HG03354 (cell line): ENCODE measurements at regions not wholly inside any gene's neighbourhood (a gene's known extent, or its start where the extent isn't known, plus 50 kb on each side); places are given as distances from the start of the nearest gene placed in this dataset.
A peak's percentile ranks its signal among the peaks of the same experiment; 100 is the strongest.

Experiments used
- ATAC-seq: cut with Tn5 transposase; IDR thresholded peaks from one replicate; pipeline ENCODE4 v1.9.1; 2021; ENCODE audit warnings: mild to moderate bottlenecking; ENCODE audit not compliant: unreplicated experiment, poor library complexity, severe bottlenecking

DNA sequence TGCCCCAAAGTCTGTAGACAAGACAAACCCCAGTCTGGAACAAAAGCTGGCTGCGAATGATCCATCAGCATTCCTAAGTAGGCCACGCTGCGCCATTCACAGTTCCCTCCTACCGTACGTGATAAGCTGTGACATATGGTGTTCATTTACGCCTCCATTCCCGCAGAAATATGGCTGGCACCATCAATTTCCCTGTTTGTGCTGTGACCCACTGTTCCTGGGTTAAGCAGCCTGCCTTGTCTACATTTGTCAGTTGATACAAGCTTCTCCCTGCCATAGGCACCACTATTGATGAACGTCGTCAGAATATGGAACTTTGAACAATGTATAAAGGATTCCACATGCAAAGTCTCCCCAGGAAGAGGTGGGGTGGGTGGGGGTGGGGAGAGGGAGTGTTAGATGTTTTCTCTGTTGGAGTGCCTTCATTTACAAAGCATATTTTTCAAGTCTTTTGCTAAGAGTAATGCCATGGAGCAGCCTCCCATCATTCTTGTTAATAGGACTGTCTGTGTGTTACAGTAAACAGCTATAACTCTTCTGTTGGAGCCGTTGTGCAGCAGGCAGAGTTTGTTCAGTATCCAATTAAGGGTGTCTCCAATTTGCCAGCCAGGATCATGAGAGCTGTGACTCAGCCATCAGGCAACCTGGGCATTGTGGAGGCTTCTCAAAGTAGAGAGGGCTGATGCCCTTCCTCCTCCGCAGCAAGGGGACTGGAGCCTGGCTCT is 294.6 kb downstream of the TMEM114 start:
- no peak for ATAC-seq

DNA sequence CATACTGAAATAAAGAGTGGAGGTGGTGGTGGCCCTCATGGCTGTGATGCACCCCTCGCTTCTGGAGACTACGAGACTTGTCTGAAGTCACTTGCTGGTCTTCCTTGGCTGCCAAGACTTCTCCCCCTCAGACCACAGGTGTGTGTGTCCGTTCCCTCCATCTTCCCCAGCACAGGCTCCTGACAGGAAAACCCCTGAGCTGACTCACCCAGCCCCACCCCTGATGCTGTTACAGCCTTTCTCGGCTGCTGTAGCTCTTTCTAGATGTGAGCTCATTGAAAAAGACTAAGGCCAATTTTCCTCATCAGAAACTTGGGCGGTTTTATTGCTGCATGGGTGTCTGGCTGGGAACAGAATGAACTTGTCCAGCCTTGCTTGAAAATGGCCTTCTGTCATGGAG is 296.9 kb downstream of the TMEM114 start:
- ATAC-seq: no peak

DNA sequence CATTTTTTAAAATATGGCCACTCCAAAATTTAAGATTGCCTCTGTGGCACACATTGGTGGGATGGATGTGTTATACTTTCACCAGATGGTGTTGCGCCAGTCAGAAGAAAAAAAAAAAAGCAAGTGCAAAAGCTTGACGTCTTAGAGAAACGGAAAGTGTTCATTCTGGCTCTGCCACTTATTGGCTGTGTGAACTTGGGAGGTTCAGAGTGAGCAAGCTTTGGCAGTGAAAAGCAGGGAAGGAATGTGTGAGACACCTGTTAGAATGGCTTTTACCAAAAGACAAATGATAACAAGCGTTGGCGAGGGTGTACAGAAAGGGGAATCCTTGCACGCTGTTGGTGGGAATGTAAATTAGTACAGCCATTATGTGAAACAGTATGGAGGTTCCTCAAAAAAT is 298.0 kb downstream of the TMEM114 start:
- ATAC-seq: no peak

DNA sequence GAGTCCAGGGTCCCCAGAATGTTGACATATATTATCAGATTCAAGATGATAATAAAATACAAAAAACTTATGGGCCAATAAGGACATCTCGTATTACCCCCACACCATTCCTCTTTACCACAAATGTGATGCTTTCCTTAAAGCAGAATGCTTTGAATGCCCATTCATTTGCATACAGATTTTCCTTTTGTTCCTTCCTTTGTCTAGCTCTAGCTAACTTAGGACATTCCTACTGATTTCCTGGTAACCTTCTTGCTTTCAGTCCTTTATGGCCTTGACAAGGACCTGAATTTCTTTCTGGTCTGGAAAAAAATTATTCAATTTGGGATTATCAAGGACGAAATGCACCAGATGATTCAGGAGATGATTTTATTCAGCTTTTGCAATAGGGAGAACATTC is 304.0 kb downstream of the TMEM114 start:
- no peak for ATAC-seq

DNA sequence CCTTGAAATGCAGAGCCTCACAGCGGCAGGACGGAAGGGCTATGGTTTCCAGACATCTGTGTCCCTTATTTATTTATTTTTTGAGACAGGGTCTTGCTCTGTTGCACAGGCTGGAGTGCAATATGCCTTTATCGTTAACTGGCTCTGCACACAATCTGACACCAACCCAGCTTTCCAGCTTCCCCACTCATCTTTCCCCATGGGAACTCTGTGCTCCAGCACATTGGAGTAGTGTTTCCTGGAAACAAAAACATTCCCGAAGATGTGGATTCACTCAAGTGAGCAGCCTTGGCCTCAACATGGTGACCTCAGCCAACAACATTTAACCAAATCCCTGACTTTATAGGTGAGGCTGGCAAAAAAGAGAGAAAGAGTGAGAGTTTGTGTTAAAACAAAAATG is 307.1 kb downstream of the TMEM114 start:
- no peak for ATAC-seq

DNA sequence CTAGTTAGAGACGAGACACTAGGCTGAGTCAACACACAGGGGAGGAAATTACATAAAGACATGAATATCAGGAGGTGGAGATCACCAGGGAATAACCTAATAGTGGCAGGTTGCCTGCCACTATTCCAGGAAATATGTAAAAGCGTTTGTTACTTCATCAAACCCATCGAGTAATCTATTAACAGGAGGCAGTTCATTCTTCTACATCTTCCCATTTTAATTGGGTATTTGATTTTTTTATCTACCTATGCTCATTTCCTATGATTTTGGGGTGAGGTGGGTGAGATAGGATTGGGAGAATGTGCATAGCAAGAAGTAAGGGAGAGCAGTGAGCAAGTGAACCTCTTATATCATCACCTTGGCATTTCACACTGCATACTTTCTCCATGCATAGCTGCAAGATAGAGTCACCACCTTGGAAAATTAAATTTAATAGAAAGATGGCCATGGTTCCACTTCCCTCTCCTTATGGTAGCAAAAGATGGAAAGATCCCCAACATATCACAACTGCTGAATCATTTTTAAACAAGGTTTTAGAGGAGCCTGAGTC is 312.2 kb downstream of the TMEM114 start:
- no peak for ATAC-seq

DNA sequence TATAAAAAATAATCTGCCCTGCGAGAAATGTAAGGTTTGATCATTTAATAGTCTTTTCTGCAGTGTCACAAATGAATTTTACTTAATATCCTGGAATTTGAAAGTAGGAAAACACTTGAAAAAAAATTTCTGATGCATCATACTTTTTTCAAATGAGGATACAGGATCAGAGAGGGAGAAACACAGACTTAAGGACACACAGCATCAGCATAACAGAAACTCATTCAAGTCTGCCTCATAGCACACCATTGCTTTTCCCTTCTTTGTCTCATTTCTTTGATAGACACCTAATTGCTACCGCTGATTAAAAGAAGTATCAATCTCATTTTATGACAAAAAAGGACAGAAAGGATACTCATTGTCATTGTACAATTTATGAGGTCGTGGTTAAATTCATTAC is 319.0 kb downstream of the TMEM114 start:
- ATAC-seq: no peak

DNA sequence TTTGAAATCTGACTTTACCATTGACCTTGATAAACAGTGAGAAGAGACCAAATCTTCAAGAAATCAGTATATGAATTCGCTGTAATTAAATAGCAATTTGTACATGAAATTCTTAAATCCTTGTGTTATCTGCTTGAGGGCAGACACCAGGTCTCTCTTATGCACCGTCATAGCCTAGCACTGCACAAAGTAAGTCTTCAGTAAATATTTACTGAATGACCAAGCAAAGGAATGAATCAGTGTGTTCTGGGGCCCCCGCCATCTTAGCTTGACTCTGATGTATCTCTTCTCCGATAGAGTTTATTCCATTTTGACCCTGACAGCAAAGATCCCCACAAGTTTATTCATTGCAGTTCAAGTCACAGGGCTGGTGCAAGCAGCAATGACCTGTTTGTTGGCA is 328.0 kb downstream of the TMEM114 start:
- no peak for ATAC-seq

DNA sequence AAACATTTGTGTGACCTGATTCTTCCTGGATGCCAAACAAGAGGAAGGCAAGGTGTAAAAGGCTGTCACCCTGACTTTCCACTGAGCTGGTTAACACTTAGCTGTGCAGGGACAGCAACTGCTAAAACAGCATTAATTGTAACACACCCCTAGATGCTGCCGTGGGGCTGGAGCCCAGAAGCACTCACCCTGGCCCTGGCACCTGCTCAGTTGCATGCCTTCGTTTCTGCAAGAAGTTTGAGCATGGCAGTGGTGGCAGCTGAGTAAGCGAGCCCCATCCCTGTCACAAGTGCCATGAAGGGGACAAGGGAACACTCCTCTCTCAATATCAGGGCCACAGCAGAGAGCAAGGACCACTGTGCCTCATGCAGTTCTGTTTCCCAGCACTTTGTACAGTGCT is 330.2 kb downstream of the TMEM114 start:
- ATAC-seq: no peak

DNA sequence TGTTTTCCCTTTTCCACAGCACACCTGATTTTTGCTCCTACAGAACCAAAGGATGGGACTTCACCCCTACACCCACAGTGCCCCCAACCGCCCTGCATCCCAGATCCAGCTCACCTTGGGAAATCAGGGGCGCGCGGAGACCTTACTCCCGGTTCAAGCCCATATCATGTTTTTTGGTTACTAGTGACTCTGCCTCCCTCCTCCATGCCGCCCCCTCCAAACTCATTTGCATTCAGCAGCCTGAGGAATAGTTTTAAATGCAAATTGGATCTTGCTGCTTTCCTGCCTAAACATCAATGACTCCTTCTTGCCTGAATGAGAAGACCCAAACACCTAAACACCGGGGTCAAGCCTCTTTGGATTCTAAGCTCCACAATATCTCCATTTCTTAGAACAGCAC is 331.8 kb downstream of the TMEM114 start:
- no peak for ATAC-seq

DNA sequence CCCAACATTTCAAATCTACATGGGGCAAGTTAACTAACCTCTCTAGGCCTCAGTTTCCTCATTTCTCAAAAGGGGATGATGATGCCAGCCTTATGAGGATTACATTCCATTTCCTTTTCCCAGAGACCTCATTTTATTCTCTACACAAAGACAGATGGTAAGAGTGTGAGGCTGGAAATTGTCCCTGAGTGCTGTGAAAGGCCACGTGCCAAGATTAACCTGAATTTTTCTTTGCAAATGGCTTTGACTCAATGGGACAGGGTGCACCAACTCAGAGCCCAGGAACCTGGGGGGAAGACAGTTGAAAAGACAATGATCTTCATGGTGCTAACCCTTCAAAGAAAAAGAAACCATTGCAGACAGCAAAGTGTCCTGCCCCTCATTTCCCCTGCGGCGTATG is 332.8 kb downstream of the TMEM114 start:
- ATAC-seq: no peak

DNA sequence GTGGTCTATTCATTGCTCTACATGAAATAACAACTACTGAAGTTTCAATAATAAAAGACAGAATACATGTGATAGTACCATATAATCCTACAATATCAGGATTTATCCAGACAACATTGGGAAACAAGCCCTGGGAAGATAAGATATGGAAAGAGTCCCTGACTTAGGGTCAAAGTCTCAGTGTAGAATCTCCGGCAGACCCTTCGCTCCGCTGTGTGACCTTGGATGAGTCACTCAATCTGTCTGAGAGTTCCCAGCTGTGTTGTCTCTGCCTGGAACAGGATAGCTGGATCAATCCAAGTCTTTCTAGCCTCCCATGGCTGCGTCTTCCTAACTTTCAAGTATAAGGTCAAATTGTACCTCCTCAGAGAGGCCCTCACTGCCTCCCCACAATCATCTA is 335.9 kb downstream of the TMEM114 start:
- no peak for ATAC-seq

DNA sequence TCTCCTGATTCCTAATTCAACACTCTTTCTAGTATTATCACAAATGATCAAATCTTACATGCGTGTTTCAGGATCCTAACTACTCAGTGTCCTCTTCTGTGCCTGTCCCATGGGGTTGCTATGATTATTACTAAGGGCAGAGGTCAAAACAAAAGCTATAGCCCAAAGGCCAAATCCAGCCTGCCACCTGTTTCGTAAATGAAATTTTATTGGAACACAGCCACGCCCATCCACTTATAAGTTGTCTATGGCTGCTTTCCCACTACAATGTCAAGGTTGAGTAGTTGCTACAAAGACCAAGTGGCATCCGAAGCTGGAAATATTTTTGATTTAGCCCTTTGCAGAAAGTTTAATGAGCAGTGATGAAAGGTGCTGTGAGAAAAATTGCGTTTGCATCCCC is 336.6 kb downstream of the TMEM114 start:
- ATAC-seq: no peak

DNA sequence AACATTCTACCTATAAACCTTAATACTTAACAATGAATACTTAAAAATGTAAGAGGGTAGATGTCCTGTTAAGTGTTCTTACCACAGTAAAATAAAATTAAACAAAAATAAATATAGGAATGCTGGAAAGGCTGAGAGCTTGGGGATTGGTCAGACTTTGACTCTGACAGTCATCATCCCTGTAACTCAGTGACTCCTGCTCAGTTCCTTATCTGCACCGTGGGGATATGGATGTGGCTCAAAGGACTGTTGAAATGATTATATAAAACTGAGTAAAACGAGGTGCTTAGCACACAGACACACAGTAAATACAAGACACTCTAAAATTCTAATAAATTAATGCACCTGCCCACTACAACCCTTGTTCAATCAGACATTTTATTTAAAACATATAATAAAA is 338.6 kb downstream of the TMEM114 start:
- no peak for ATAC-seq

DNA sequence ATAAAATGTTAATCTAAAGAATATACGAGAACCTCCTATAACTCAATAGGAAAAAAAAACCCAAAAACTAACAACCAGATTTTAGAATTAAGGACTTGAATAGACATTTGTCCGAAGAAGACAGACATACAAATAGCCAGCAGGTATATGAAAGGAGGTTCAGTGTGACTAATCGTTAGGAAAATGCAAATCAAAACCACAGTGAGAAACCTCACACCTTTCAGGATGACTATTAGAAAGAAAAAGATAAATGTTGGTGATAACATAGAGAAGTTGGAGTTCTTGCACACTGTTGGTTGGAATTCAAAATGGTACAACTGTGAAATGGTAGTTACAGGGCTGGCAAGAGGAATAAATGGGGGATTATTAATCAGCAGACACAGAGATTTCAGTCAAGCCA is 339.0 kb downstream of the TMEM114 start:
- peak; percentile 51 for ATAC-seq

DNA sequence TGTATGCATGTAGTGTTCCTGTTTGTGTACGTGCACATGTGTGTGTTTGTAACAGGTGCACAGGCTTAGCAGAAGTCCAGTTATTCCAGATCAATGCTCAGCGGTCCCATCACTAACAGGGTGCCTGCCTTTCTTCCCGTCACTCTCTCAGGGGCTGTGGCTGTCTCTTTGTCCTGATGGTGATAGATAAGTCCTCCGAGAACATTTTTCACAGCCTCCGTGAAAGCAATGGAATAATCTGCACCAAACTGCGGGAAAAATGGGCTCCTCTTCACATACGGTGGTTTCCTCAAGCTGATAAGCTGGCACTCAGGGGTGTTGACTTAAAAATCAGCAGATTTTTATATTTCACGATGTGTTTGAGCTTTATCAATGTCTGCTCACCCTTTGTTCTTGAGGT is 342.3 kb downstream of the TMEM114 start:
- no peak for ATAC-seq

DNA sequence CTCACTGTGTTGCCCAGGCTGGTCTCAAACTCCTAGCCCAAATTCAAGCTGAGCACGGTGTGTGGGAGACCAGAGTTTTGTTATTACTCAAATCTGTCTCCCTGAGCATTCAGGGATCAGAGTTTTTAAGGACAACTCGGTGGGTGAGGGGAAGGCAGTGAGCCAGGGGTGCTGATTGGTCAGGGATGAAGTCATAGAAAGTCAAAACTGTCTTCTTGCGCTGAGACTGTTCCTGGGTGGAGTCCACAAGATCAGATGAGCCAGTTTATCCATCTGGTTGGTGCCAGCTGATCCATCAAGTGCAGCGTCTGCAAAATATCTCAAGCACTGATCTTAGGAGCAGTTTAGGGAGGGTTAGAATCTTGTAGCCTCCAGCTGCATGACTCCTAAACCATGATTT is 346.3 kb downstream of the TMEM114 start:
- no peak for ATAC-seq

DNA sequence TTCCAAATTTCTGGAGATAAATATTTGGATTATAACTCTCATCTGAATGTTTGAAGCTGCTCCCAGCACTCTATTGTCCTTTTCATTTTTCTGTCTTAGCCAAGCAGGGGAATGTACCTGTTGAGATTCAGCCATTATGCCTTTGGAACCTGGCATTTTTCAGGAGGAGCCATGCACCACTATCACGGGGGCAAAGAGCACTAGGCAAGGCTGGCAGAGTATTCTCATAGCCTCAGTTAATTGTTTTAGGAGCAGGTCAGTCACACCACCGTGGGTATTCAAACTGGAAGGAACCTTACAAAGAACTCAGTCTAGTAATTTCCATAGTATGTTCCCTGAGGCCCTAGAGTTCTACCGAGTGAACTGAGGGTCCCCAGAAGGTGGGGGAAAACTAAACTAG is 348.9 kb downstream of the TMEM114 start:
- ATAC-seq: no peak

DNA sequence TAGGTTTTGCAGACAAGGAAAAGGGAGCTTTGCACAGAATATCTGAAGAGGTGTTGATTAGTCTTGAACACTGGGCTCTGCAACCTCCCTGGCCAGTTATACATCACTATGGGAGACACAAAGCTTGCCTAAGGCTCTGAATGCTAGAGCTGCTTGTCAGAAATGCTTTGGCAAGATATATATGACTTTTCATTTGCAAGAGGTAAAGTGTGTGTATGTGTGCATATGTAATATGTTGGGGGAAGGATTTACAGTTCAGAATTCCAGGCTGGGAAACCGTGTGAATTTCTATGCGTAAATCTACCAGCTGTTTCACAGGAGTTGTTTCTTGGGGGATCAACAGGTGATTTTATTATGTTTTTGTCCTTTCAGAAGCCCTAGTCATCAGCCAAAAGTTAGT is 350.9 kb downstream of the TMEM114 start:
- no peak for ATAC-seq

DNA sequence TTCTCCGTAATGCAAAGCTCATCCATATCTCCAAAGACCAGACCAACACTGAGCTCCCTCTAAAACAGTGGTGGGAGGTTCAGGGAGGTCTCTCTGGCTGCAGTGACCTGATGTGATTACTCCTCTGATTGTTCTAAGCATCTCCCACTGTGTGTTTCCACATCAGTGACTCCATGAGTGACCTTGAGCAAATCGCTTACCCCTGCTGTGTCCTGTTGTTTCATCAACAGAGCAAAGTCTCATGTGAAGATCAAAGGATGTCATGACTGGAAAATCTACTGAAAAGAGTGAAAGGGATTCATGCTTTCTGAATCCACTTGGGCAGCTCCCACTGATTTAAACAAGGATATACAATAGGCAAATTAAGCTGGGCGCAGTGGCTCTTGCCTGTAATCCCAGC is 352.9 kb downstream of the TMEM114 start:
- no peak for ATAC-seq

DNA sequence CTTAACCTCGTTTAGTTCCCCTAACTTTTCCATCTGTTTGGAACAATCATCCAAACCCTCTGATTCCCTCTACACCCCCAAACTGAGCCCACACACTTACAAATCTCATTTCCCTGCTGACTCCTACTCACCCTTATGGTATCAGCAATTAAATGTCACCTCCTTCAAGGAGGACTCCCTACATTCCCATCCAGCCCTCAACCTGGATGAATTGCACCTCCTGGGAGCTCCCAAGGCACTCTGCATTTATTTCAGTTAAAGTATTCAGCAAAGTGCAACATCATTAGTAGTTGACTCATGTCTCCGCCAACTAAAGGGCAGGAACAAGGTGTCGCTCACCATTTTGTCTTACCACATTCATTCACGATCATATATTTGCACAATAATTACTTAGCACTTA is 353.5 kb downstream of the TMEM114 start:
- ATAC-seq: no peak

DNA sequence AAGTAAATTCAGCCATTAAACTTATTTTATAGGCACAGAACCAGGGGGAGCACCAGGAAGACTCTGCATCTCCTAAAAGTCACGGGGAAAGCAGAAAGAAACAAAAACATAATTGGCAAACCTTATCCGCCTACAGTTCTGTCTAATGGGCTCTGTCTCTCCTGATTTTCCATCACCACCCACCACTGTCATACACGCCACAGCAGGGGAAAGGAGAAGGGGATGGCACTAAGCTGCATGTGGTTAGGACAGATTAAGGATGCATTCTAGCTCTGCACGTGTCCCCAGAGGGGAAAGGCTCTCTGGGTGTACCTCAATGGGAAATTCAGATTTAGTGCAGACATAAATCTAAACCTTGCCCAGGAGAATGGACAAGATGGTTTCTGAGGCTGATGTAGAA is 359.8 kb downstream of the TMEM114 start:
- no peak for ATAC-seq
